Sigmoid colon (tissue), 6 donors: ENCODE measurements at regions not wholly inside any gene's neighbourhood (a gene's known extent, or its start where the extent isn't known, plus 50 kb on each side); places are given as distances from the start of the nearest gene placed in this dataset.
A peak's percentile ranks its signal among the peaks of the same experiment; 100 is the strongest.

Experiments used
- DNase-seq: peaks from one replicate; pipeline ENCODE4 v3.0.0-alpha.2; 2019
- H3K27ac ChIP-seq, 4 donors: fragments of 200-600 bp; sonication (generic); one replicate each; pipeline ENCODE4 v1.5.1; 2016 to 2019; ENCODE audit warnings: mild to moderate bottlenecking in 1 of 4
- H3K27me3 ChIP-seq, 3 donors: fragments of 200-600 bp; sonication (generic); one replicate each; pipeline ENCODE4 v1.5.1; 2019; ENCODE audit warnings: mild to moderate bottlenecking in 1 of 3
- H3K36me3 ChIP-seq, 4 donors: fragments of 200-600 bp; sonication (generic); one replicate each; pipeline ENCODE4 v1.5.1; 2016 to 2019
- H3K4me1 ChIP-seq, 4 donors: fragments of 200-600 bp; sonication (generic); one replicate each; pipeline ENCODE4 v1.5.1; 2017 to 2019
- H3K4me3 ChIP-seq, 4 donors: fragments of 200-600 bp; sonication (generic); one replicate each; pipeline ENCODE4 v1.5.1; 2017 to 2019; ENCODE audit warnings: mild to moderate bottlenecking in 2 of 4, moderate library complexity in 1 of 4
- H3K9me3 ChIP-seq, 4 donors: fragments of 200-600 bp in 3 of 4; sonication (generic) in 3 of 4; one replicate each; pipeline versions ENCODE4 v1.5.1 to v1.6.1; 2013 to 2019
- EP300 ChIP-seq, 4 donors: sonication (generic); formaldehyde crosslinking; IDR thresholded peaks; one replicate each; pipeline ENCODE4 v1.6.1; 2017; ENCODE audit warnings: antibody characterized with exemption in 4 of 4
- POLR2A ChIP-seq, 2 donors: fragments of 450-650 bp; IDR thresholded peaks; one replicate each; pipeline ENCODE4 v1.6.1; 2016; ENCODE audit warnings: antibody characterized with exemption in 2 of 2, mild to moderate bottlenecking in 2 of 2, moderate library complexity in 2 of 2
- POLR2AphosphoS5 ChIP-seq, 4 donors: sonication (generic); formaldehyde crosslinking; IDR thresholded peaks; one replicate each; pipeline ENCODE4 v1.6.1; 2017; ENCODE audit warnings: antibody characterized with exemption in 4 of 4
- WGBS, 2 donors: extraction: QIAGEN DNeasy Blood & Tissue Kit; methylation state at CpG; one replicate each; pipeline ENCODE4 v1.1.7; 2013; 5-methylcytosine and 5-hydroxymethylcytosine counted together
- intact Hi-C: fragments of 100-400 bp; cut with DNase I; formaldehyde crosslinking; loops from one replicate; pipeline ENCODE4 v1.15.1; 2023
- TF ChIP-seq, protein P1 (sequence below), 4 experiments: fragments of 450-650 bp in 3 of 4; fragments of 200-600 bp in 1 of 4; IDR thresholded peaks; one replicate each; pipeline ENCODE4 v1.5.1; 2016 to 2019; ENCODE audit warnings: antibody characterized with exemption in 4 of 4, mild to moderate bottlenecking in 3 of 4, moderate library complexity in 2 of 4
- donor health status: healthy with polysubstance abuse.
- donor health status: healthy.

DNA sequence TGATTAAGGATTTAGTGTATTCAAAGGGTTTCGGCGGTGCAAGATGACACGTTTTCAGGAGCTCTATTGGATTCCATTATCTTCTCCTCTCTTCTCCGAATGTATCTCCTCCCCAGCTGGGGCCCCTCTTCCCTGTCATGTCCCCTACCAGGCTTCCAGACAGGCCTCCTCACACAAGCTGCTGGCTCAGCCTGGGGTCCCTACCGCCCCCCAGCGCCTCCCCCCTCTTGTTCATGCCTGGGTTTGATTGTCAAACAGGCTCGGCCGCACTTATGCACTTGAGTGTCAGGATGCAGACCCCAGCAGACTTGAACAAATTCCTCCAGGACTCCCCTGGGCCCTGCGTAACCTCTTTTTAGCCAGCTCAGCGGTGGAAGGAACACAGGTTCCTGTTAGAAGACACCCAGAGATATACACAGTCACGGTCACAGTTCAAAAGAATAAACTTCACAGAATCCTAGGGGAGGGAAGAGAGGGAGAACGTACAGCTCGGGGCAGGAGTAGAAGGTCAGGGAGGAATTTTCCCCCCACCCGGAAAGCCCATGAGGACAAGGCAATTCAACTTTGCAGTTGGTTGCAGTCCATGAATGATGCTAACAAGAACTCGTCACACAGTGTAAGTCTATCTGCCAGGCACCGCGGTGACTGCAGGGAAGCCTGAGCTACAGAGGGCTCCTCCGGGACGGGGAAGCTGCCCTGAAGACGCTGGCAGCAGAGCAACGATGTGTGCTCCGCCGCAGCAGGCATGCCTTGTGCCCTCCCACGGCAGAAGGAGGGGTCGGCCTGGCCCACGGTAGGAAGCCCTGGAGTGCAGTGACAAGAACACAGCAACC is 560.0 kb downstream of the BNC2 start:
- H3K9me3 ChIP-seq = no peaks in the 10 kb centered on the region
- DNase-seq = no peak
- 81 to 90% methylated on average over 26 of the region's 26 CpGs for WGBS, 2 donors
- no peaks in the 10 kb centered on the region for H3K36me3 ChIP-seq
- peak overlapping the region in 1 of 4 donors; percentile 2 for H3K4me3 ChIP-seq
- H3K4me1 ChIP-seq = peaks cover 0 to 23% (median 19%) of the 10 kb centered on the region in 4 donors
- TF ChIP-seq EP300 (IDR thresholded peaks at IDR 0.05) = no peak
- no peak for TF ChIP-seq POLR2AphosphoS5 (IDR thresholded peaks at IDR 0.05)
- TF ChIP-seq POLR2A (IDR thresholded peaks at IDR 0.05) = no peak
- TF ChIP-seq, protein P1, sequence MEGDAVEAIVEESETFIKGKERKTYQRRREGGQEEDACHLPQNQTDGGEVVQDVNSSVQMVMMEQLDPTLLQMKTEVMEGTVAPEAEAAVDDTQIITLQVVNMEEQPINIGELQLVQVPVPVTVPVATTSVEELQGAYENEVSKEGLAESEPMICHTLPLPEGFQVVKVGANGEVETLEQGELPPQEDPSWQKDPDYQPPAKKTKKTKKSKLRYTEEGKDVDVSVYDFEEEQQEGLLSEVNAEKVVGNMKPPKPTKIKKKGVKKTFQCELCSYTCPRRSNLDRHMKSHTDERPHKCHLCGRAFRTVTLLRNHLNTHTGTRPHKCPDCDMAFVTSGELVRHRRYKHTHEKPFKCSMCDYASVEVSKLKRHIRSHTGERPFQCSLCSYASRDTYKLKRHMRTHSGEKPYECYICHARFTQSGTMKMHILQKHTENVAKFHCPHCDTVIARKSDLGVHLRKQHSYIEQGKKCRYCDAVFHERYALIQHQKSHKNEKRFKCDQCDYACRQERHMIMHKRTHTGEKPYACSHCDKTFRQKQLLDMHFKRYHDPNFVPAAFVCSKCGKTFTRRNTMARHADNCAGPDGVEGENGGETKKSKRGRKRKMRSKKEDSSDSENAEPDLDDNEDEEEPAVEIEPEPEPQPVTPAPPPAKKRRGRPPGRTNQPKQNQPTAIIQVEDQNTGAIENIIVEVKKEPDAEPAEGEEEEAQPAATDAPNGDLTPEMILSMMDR (IDR thresholded peaks at IDR 0.05) = no peak
- H3K27ac ChIP-seq = peak overlapping the region; percentile 27 to 75 (median 68)
- intact Hi-C loops = no loop called here
- no peaks in the 10 kb centered on the region for H3K27me3 ChIP-seq

DNA sequence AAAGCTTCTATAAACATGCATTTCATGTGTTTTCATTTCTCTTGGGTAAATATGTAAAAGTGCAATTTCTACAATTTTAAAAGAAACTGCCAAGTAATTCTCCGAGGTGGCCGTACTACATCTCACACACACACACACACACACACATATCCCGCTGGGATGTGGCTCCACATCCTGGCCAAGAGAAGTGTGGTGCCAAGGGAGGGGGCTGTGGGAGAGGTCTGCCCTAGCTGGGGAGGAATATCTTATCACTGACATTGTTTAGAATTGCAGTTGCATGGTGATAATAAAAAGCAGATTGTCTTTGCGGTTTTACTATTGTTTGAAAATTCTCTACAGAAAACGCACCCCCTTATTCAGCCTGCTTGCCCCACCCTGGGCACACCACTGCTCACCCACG is 558.4 kb downstream of the BNC2 start:
- DNase-seq = no peak
- H3K27ac ChIP-seq = no peak overlapping the region
- peaks cover 0 to 23% (median 19%) of the 10 kb centered on the region in 4 donors for H3K4me1 ChIP-seq
- no peaks in the 10 kb centered on the region for H3K36me3 ChIP-seq
- no peak for TF ChIP-seq EP300 (IDR thresholded peaks at IDR 0.05)
- no peak for TF ChIP-seq POLR2A (IDR thresholded peaks at IDR 0.05)
- no peak for TF ChIP-seq POLR2AphosphoS5 (IDR thresholded peaks at IDR 0.05)
- TF ChIP-seq, protein P1 (IDR thresholded peaks at IDR 0.05) = no peak
- no peaks in the 10 kb centered on the region for H3K9me3 ChIP-seq
- 31 to 67% methylated on average over 6 of the region's 6 CpGs for WGBS, 2 donors
- no peak overlapping the region for H3K4me3 ChIP-seq
- no peaks in the 10 kb centered on the region for H3K27me3 ChIP-seq
- intact Hi-C loops = no loop called here

DNA sequence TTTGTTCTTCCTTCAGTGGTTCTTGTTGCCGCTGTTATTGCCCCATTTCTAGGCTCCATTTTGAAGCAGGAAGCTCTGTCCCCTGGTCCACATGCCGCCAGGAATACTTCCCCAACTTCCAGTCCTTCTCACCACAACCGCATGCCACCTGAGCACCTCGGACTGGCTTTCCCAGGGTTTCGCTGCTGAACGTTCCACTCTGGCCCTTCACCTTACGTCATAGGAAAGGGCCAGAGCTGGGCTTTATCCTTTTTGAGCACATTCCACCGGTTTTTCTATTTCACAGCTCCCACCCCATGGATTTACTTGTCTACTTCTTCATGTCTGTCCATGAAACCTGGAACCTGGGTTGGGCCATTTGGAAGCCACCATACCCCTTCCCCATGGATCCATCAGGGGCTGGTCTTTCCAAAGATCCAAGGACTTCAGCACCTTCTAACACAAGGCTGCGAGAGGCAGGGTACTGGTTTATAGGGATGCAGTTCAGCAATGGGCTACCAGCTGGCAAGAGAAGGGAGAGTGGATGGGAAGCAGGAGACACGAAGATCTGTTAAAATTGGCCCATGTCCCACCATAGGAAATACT is 557.4 kb downstream of the BNC2 start:
- Histone ChIP-seq H3K36me3 (no peaks in the 10 kb centered on the region), H3K27me3 (no peaks in the 10 kb centered on the region), H3K9me3 (no peaks in the 10 kb centered on the region), H3K27ac (no peak overlapping the region), H3K4me1 (peaks cover 0 to 23% (median 19%) of the 10 kb centered on the region in 4 donors), H3K4me3 (no peak overlapping the region)
- TF ChIP-seq, protein P1 (IDR thresholded peaks at IDR 0.05) = no peak
- TF ChIP-seq POLR2A (IDR thresholded peaks at IDR 0.05) (no peak), EP300 (IDR thresholded peaks at IDR 0.05) (no peak), POLR2AphosphoS5 (IDR thresholded peaks at IDR 0.05) (no peak)
- DNase-seq = no peak
- intact Hi-C loops = no loop called here
- 91 to 93% methylated on average over 10 of the region's 10 CpGs for WGBS, 2 donors

DNA sequence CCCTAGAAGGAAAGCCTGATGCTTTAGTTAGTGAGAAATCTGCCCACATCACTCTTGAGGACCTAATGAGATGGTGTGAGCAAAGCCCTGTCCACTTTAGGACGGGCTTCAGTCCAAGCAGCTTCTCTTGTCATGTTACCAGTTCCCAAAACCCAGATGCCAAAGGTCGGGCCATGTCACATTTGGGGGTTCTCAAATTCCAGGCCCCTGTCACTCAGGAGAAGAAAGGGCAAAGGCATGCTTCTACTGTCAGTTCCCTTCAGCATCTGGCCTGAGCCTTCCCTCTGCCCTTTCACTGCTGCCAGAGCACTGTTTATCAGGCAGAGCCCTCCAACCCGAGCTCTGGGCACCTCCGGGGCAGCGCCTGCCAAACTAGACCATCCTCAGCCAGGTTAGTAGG is 556.0 kb downstream of the BNC2 start:
- H3K27me3 ChIP-seq = no peaks in the 10 kb centered on the region
- H3K4me3 ChIP-seq = no peak overlapping the region
- intact Hi-C loops = no loop called here
- H3K36me3 ChIP-seq = no peaks in the 10 kb centered on the region
- TF ChIP-seq, protein P1 (IDR thresholded peaks at IDR 0.05) = no peak
- TF ChIP-seq POLR2A (IDR thresholded peaks at IDR 0.05) (no peak), EP300 (IDR thresholded peaks at IDR 0.05) (no peak), POLR2AphosphoS5 (IDR thresholded peaks at IDR 0.05) (no peak)
- peaks cover 0 to 25% (median 21%) of the 10 kb centered on the region in 4 donors for H3K4me1 ChIP-seq
- H3K9me3 ChIP-seq = no peaks in the 10 kb centered on the region
- H3K27ac ChIP-seq = no peak overlapping the region
- peak; percentile 43 for DNase-seq
- 90% methylated on average over 5 of the region's 5 CpGs for WGBS, 2 donors
